PC-9 (cell line): ENCODE measurements at regions not wholly inside any gene's neighbourhood (a gene's known extent, or its start where the extent isn't known, plus 50 kb on each side); places are given as distances from the start of the nearest gene placed in this dataset.

Experiments used
- BruUV-seq: library from RNA; stranded (reverse); fragments of 400-500 nt; replicated peaks from 2 replicates; lab custom pipeline; 2021; lab: Mats Ljungman, UMichigan
- CTCF ChIA-PET: fragments of 300-600 bp; sonication (Branson Sonifier 250); formaldehyde crosslinking; loops from one replicate; lab custom pipeline; 2022; ENCODE audit warnings: antibody characterized with exemption; lab: Charles Lee
- POLR2A ChIA-PET: fragments of 300-600 bp; sonication (Branson Sonifier 250); formaldehyde crosslinking; loops from one replicate; lab custom pipeline; 2022; ENCODE audit warnings: antibody characterized with exemption; ENCODE audit not compliant: unreplicated experiment; lab: Charles Lee
- DNase-seq, 2 experiments: peaks; one replicate each; pipeline versions ENCODE4 v3.0.0 to v3.0.0-alpha.2; 2015 to 2022; ENCODE audit warnings: mixed read lengths in 1 of 2
- H2AFZ ChIP-seq: fragments of 200-600 bp; sonication (generic); 2 replicates; pipeline ENCODE4 v1.8.1; 2017; ENCODE audit warnings: antibody characterized with exemption
- H3F3A ChIP-seq: fragments of 200-600 bp; sonication (generic); 2 replicates; pipeline ENCODE4 v1.8.1; 2017; ENCODE audit warnings: antibody characterized with exemption, mild to moderate bottlenecking, low read depth; ENCODE audit not compliant: insufficient read depth
- H3K27ac ChIP-seq: fragments of 200-600 bp; sonication (generic); 2 replicates; pipeline ENCODE4 v1.6.1; 2016; ENCODE audit warnings: mixed run types
- H3K27me3 ChIP-seq: fragments of 200-600 bp; sonication (generic); 2 replicates; pipeline ENCODE4 v1.6.1; 2016; ENCODE audit warnings: low read depth, mixed run types; ENCODE audit not compliant: insufficient read depth
- H3K36me3 ChIP-seq: fragments of 200-600 bp; sonication (generic); 2 replicates; pipeline ENCODE4 v1.6.1; 2016; ENCODE audit warnings: low read depth, mixed run types
- H3K4me1 ChIP-seq: fragments of 200-600 bp; sonication (generic); replicated peaks from 2 replicates; pipeline ENCODE4 v1.6.1; 2016; ENCODE audit warnings: mixed run types; ENCODE audit not compliant: insufficient read depth
- H3K4me2 ChIP-seq: fragments of 200-600 bp; sonication (generic); 2 replicates; pipeline ENCODE4 v1.6.1; 2017; ENCODE audit warnings: mixed run types
- H3K4me3 ChIP-seq: fragments of 200-600 bp; sonication (generic); 2 replicates; pipeline ENCODE4 v1.6.1; 2016; ENCODE audit warnings: mixed run types
- H3K79me2 ChIP-seq: fragments of 200-600 bp; sonication (generic); 2 replicates; pipeline ENCODE4 v1.6.1; 2017; ENCODE audit warnings: low read depth, mixed run types
- H3K9me2 ChIP-seq: fragments of 200-600 bp; sonication (generic); 2 replicates; pipeline ENCODE4 v1.8.1; 2017; ENCODE audit warnings: mild to moderate bottlenecking; ENCODE audit not compliant: insufficient read depth
- H3K9me3 ChIP-seq: fragments of 200-600 bp; sonication (generic); 2 replicates; pipeline ENCODE4 v1.8.1; 2016; ENCODE audit warnings: low read depth; ENCODE audit not compliant: insufficient read depth
- H4K20me1 ChIP-seq: fragments of 200-600 bp; sonication (generic); 2 replicates; pipeline ENCODE4 v1.8.1; 2017; ENCODE audit not compliant: insufficient read depth
- CTCF ChIP-seq: fragments of 200-600 bp; sonication (generic); conservative IDR thresholded peaks from 2 replicates; pipeline ENCODE4 v1.6.1; 2017; ENCODE audit warnings: mixed run types, antibody characterized with exemption, mild to moderate bottlenecking, moderate library complexity
- EZH2 ChIP-seq: fragments of 200-600 bp; sonication (generic); IDR thresholded peaks from 2 replicates; pipeline ENCODE4 v1.8.0; 2017; ENCODE audit warnings: antibody characterized with exemption, low read depth
- intact Hi-C: fragments of 100-400 bp; cut with micrococcal nuclease; formaldehyde crosslinking; loops from one replicate; pipeline ENCODE4 v1.10.0; 2022; ENCODE audit not compliant: unreplicated experiment

GRCh38 chr13:108433976-108434755, 164.6 kb downstream of the TNFSF13B start:
- no peaks in the 10 kb centered on the region for H3F3A ChIP-seq
- no peak for DNase-seq
- ChIA-PET CTCF (no interaction called here), POLR2A (no interaction called here)
- no peak overlapping the region for H3K4me3 ChIP-seq
- no peak overlapping the region for H3K27ac ChIP-seq
- no peaks in the 10 kb centered on the region for H3K4me1 ChIP-seq
- H3K9me2 ChIP-seq = no peaks in the 10 kb centered on the region
- peaks cover 45% of the 10 kb centered on the region for H3K27me3 ChIP-seq
- BruUV-seq = no TSS peak
- no peak for TF ChIP-seq CTCF
- TF ChIP-seq EZH2 = no peak
- no peaks in the 10 kb centered on the region for H3K9me3 ChIP-seq
- no peaks in the 10 kb centered on the region for H3K36me3 ChIP-seq
- no peak overlapping the region for H2AFZ ChIP-seq
- no peaks in the 10 kb centered on the region for H4K20me1 ChIP-seq
- H3K4me2 ChIP-seq = no peak overlapping the region
- H3K79me2 ChIP-seq = no peaks in the 10 kb centered on the region
- intact Hi-C loops = no loop called here

- intact Hi-C loops = no loop called here
- Histone ChIP-seq H3K36me3 (no peaks in the 10 kb centered on the region), H3K4me2 (no peak overlapping the region), H3K27me3 (peaks cover 49% of the 10 kb centered on the region), H3K4me1 (no peaks in the 10 kb centered on the region), H3K9me2 (no peaks in the 10 kb centered on the region), H4K20me1 (no peaks in the 10 kb centered on the region), H3K27ac (no peak overlapping the region), H3K4me3 (no peak overlapping the region), H3F3A (no peaks in the 10 kb centered on the region), H2AFZ (no peak overlapping the region), H3K79me2 (no peaks in the 10 kb centered on the region), H3K9me3 (no peaks in the 10 kb centered on the region)
- no peak for TF ChIP-seq EZH2
- no peak for TF ChIP-seq CTCF
- POLR2A ChIA-PET = no interaction called here
- CTCF ChIA-PET = no interaction called here
- BruUV-seq = no TSS peak
- DNase-seq = no peak
Observed at GRCh38 chr13:108435393-108436149, 166.1 kb downstream of the TNFSF13B start.

DNA sequence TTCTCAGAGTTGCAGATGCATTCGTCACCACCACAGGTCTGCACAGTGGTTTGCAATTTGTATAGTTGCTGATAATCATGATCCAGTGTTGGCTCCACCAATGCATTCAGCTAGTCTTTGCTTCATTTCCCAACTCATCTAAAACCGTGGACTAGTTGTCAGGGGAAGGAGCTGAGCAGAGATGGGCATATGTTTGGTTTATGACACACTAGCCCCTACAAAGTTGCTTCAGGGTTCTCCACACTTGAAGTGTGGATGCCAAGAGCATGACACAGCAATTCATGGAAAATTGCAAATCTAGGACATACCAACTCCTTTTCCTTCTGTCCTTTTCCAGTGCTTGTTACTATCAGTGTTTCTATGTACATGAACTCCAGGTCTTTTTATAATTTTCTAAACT, 168.0 kb downstream of the TNFSF13B start:
- H3K27me3 ChIP-seq = peaks cover 51% of the 10 kb centered on the region
- H3K27ac ChIP-seq = no peak overlapping the region
- H3K4me3 ChIP-seq = no peak overlapping the region
- no peaks in the 10 kb centered on the region for H3K9me3 ChIP-seq
- no peak for TF ChIP-seq EZH2
- TF ChIP-seq CTCF = no peak
- H3K9me2 ChIP-seq = no peaks in the 10 kb centered on the region; the same call in 1 of the 2 replicates
- no peak overlapping the region for H2AFZ ChIP-seq
- CTCF ChIA-PET = no interaction called here
- no peak overlapping the region for H3K4me2 ChIP-seq
- H3F3A ChIP-seq = no peaks in the 10 kb centered on the region
- no peaks in the 10 kb centered on the region for H3K79me2 ChIP-seq
- H3K36me3 ChIP-seq = no peaks in the 10 kb centered on the region
- intact Hi-C loops = no loop called here
- H4K20me1 ChIP-seq = no peaks in the 10 kb centered on the region
- POLR2A ChIA-PET = no interaction called here
- BruUV-seq = no TSS peak
- H3K4me1 ChIP-seq = no peaks in the 10 kb centered on the region
- no peak for DNase-seq
